Brain microvascular endothelial cell (primary cell): ENCODE measurements at regions not wholly inside any gene's neighbourhood (a gene's known extent, or its start where the extent isn't known, plus 50 kb on each side); places are given as distances from the start of the nearest gene placed in this dataset.

Source experiments
- DNase-seq: peaks from one replicate; pipeline ENCODE4 v3.0.0-alpha.2; 2020
- H3K27ac ChIP-seq: fragments of 250-450 bp; sonication (Bioruptor Pico); 2 replicates; pipeline ENCODE4 v1.5.1; 2020; ENCODE audit warnings: mild to moderate bottlenecking, moderate library complexity
- H3K27me3 ChIP-seq: fragments of 250-450 bp; sonication (Bioruptor Pico); replicated peaks from 2 replicates; pipeline ENCODE4 v1.5.1; 2020; ENCODE audit warnings: mild to moderate bottlenecking
- H3K36me3 ChIP-seq: fragments of 250-450 bp; sonication (Bioruptor Pico); replicated peaks from 2 replicates; pipeline ENCODE4 v1.5.1; 2020; ENCODE audit warnings: mild to moderate bottlenecking
- H3K4me3 ChIP-seq: 2 replicates; pipeline ENCODE4 v1.5.1; 2011; ENCODE audit warnings: low read depth, mild to moderate bottlenecking, control low read depth, low read length, moderate library complexity
- CTCF ChIP-seq: IDR thresholded peaks from 2 replicates; pipeline ENCODE4 v1.5.1; 2011; ENCODE audit warnings: low read depth, mild to moderate bottlenecking, moderate library complexity, low read length, control low read depth, inconsistent platforms; ENCODE audit errors: missing control alignments
- in situ Hi-C: cut with HindIII; loops from 2 replicates; pipeline ENCODE4 v1.10.0; 2017; ENCODE audit warnings: low sequenced_read_pairs, low pct_ligation_motif_present

DNA sequence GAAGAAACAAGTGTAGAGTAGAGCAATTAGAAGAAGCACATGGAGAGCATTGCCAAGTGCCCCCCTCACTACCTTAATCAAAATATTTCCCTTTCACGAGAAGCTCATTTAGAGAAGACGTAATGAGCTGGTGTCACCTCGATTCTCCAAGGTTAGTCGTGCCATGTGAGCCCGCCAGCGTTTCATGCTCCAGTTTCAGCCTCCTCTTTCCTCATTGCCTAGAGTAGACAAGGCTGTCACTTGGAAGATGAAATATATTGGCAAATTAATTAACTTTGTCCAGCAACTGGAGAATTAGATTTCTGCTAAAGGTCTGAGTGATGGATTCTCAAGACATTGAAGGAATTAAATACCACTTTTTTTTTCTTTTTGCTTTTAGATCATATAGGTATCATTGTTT lies 399.6 kb downstream of the TUSC7 start:
- H3K27ac ChIP-seq, result no peak overlapping the region
- in situ Hi-C loops, result no loop called here
- no peak overlapping the region for H3K4me3 ChIP-seq
- DNase-seq, result no peak
- TF ChIP-seq CTCF, result no peak
- no peaks in the 10 kb centered on the region for H3K27me3 ChIP-seq
- no peaks in the 10 kb centered on the region for H3K36me3 ChIP-seq

- Histone ChIP-seq H3K27ac (no peak overlapping the region), H3K4me3 (no peak overlapping the region), H3K36me3 (no peaks in the 10 kb centered on the region), H3K27me3 (no peaks in the 10 kb centered on the region)
- TF ChIP-seq CTCF, result no peak
- DNase-seq, result no peak
- in situ Hi-C loops, result no loop called here
These were observed 405.1 kb downstream of the TUSC7 start for GRCh38 chr3:117114517-117115265.

DNA sequence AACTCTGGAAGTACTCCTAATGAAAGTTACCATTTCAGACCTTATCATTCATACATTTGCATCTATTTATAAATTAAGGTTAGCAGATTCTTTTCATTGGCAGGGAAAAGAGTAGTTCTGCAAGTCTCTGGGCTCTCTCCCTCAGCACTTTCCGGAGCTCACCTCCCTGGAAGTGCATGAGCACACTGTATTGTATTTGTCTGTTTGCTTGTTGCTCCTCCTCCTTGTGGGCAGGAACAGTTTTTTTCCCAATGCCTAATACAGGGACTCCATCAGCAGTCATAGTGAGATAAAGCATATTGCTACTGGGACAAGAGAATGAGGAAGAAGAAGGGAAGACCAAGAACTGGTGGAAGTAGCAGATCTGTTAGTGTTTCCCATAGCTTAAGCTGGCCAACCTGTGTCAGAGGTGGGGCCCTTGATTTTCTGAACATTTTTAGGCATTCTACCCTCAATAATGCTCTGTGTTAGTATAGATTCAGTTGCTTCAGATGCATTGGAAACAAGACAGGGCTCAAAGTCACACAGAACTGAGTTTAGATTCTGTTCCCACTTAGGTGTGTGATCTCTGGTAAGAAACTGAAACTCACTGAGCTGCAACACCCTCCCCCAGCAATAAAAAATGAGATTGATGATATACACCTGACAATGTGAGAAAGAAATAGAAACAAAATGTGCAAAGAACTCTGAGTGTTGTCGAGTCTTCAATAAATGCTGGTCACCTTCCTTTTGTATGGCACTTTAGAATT lies 407.8 kb downstream of the TUSC7 start:
- no peak for TF ChIP-seq CTCF
- Histone ChIP-seq H3K27me3 (no peaks in the 10 kb centered on the region), H3K36me3 (no peaks in the 10 kb centered on the region), H3K4me3 (no peak overlapping the region), H3K27ac (no peak overlapping the region)
- in situ Hi-C loops, result no loop called here
- DNase-seq, result no peak

GRCh38 chr3:117118604-117119003 lies 409.0 kb downstream of the TUSC7 start:
- in situ Hi-C loops, result no loop called here
- Histone ChIP-seq H3K27ac (no peak overlapping the region), H3K4me3 (no peak overlapping the region), H3K27me3 (no peaks in the 10 kb centered on the region), H3K36me3 (no peaks in the 10 kb centered on the region)
- no peak for TF ChIP-seq CTCF
- no peak for DNase-seq

DNA sequence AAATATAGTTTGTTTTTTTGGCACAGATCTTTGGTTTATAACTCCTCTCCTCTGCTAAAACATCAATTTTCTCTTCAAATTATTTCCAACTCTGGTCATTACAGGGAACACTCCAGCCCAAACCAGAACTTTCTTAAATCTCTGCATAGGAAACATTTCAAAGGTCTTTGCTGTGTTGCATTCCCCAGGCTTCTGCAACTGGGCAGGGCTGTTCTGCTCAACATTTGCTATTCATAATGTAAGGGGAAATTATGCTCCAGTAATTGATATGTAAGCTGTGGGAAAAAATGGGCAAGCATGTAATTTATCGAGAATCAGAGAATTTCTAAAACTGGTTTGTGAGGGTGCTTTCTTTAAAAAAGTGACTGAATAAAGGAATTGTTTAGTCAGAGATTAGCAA lies 410.4 kb downstream of the TUSC7 start:
- Histone ChIP-seq H3K27ac (no peak overlapping the region), H3K4me3 (no peak overlapping the region), H3K36me3 (no peaks in the 10 kb centered on the region), H3K27me3 (no peaks in the 10 kb centered on the region)
- in situ Hi-C loops, result no loop called here
- no peak for TF ChIP-seq CTCF
- DNase-seq, result no peak
